ENCODE measurements at regions not wholly inside any gene's neighbourhood (a gene's known extent, or its start where the extent isn't known, plus 50 kb on each side); places are given as distances from the start of the nearest gene placed in this dataset.

GRCh38 chr17:45577571-45578279 is 87.2 kb upstream of the PLEKHM1 start:
- H3K4me3 ChIP-seq (ENCODE audit: low read depth, low read length), result no peak overlapping the region
- no peaks in the 10 kb centered on the region for H3K36me3 ChIP-seq (replicated peaks)
- TF ChIP-seq CTCF (IDR thresholded peaks at IDR 0.05; ENCODE audit: low read depth, low read length, missing control alignments), result no peak
- DNase-seq, result no peak
- H3K27me3 ChIP-seq (replicated peaks), result no peaks in the 10 kb centered on the region
- no peak overlapping the region for H3K27ac ChIP-seq
- in situ Hi-C loops (cut with HindIII; ENCODE audit: low pct_ligation_motif_present, low sequenced_read_pairs), result no loop called here

GRCh38 chr17:45578516-45579455 is 88.3 kb upstream of the PLEKHM1 start:
- in situ Hi-C loops (cut with HindIII; ENCODE audit: low pct_ligation_motif_present, low sequenced_read_pairs), result no loop called here
- no peak for DNase-seq
- Histone ChIP-seq H3K27ac (no peak overlapping the region), H3K27me3 (replicated peaks) (no peaks in the 10 kb centered on the region), H3K36me3 (replicated peaks) (no peaks in the 10 kb centered on the region), H3K4me3 (ENCODE audit: low read depth, low read length) (no peak overlapping the region)
- TF ChIP-seq CTCF (IDR thresholded peaks at IDR 0.05; ENCODE audit: low read depth, low read length, missing control alignments), result no peak

- H3K27me3 ChIP-seq (replicated peaks), result no peaks in the 10 kb centered on the region
- in situ Hi-C loops (cut with HindIII; ENCODE audit: low pct_ligation_motif_present, low sequenced_read_pairs), result no loop called here
- H3K4me3 ChIP-seq (ENCODE audit: low read depth, low read length), result no peak overlapping the region
- no peaks in the 10 kb centered on the region for H3K36me3 ChIP-seq (replicated peaks)
- TF ChIP-seq CTCF (IDR thresholded peaks at IDR 0.05; ENCODE audit: low read depth, low read length, missing control alignments), result no peak
- no peak for DNase-seq
- H3K27ac ChIP-seq, result no peak overlapping the region
Measured at GRCh38 chr17:45579529-45580495, 89.3 kb upstream of the PLEKHM1 start.

- H3K27ac ChIP-seq, result no peak overlapping the region
- DNase-seq, result no peak
- H3K4me3 ChIP-seq (ENCODE audit: low read depth, low read length), result no peak overlapping the region
- TF ChIP-seq CTCF (IDR thresholded peaks at IDR 0.05; ENCODE audit: low read depth, low read length, missing control alignments), result no peak
- no peaks in the 10 kb centered on the region for H3K27me3 ChIP-seq (replicated peaks)
- no peaks in the 10 kb centered on the region for H3K36me3 ChIP-seq (replicated peaks)
- in situ Hi-C loops (cut with HindIII; ENCODE audit: low pct_ligation_motif_present, low sequenced_read_pairs), result no loop called here
Measured at GRCh38 chr17:45580924-45581323, 90.4 kb upstream of the PLEKHM1 start.

- no peak overlapping the region for H3K27ac ChIP-seq
- in situ Hi-C loops (cut with HindIII; ENCODE audit: low pct_ligation_motif_present, low sequenced_read_pairs), result no loop called here
- H3K27me3 ChIP-seq (replicated peaks), result no peaks in the 10 kb centered on the region
- no peak for TF ChIP-seq CTCF (IDR thresholded peaks at IDR 0.05; ENCODE audit: low read depth, low read length, missing control alignments)
- no peak overlapping the region for H3K4me3 ChIP-seq (ENCODE audit: low read depth, low read length)
- no peaks in the 10 kb centered on the region for H3K36me3 ChIP-seq (replicated peaks)
- DNase-seq, result no peak
Measured at GRCh38 chr17:45581860-45582259, 91.3 kb upstream of the PLEKHM1 start.

Measured in brain microvascular endothelial cell (primary cell).